ENCODE measurements at regions not wholly inside any gene's neighbourhood (a gene's known extent, or its start where the extent isn't known, plus 50 kb on each side); places are given as distances from the start of the nearest gene placed in this dataset.
"Not testable (repeated sequence)": the region's sequence is repeated elsewhere in the genome, so short reads cannot be mapped to it uniquely, and the experiment has no call there.

DNA sequence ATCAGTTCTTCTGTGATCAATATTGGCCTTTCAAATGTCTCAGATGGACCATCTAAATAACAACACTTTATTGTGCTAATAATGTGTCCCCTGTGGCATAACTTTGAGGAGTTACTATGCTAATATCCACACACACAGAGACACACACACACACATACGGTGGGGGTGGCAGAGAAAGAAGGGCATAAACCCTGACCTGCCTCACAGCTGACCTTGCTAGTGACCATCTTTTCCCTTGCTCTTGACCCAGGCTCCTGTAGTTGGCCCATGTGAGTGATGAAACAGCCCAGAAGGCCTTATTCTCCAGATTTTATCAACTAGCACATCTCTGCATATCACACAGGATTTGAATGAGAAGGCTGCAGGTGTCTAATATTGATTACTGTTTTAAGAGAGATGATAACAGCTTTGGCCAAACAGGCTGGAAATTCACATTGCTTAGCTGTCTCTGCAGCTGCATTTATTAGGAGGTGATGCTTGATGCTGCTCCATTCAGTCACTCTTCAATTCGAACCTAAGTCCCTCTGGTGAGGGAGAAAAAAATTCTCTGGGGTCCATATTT, 176.4 kb downstream of the ACTR3 start:
- DNase-seq = no peak

DNA sequence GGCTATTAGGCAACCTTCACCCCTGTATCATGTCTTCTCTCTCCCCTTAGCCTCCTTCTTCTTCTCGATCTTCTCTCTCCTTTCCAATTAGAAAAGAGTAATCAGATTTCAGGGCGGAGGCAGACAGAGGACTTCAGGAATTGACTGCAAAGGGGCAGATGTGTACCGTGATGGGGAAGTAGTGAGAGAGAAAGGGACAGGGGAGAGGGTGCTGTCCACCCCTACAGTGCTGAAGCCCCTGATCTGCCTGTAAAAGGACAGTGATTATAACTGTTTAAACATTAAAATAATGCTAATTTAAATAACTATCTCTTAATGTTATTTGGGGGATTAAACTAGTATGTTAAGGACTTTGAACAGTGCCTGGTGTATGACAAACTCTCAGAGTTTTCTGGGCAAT, 178.5 kb downstream of the ACTR3 start:
- DNase-seq = no peak

DNA sequence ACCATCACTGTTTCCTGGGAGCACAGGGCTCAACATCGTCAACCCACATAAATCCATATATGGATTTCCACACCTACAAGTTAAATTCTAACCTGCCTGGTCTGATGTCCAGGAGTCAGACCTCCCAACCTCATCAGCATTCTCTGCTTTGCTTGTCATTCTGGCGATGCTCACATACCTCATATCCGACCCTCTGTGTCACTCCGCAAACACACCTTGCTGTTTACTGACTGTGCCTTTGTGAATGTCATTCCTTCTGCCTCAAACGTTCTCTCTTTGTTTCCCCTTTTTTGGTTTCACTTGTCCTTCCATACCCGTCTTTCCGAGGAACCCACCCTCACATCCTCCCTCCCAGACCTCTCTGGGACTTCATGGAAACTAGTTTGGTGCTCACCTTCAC, 187.1 kb downstream of the ACTR3 start:
- no peak for DNase-seq

DNA sequence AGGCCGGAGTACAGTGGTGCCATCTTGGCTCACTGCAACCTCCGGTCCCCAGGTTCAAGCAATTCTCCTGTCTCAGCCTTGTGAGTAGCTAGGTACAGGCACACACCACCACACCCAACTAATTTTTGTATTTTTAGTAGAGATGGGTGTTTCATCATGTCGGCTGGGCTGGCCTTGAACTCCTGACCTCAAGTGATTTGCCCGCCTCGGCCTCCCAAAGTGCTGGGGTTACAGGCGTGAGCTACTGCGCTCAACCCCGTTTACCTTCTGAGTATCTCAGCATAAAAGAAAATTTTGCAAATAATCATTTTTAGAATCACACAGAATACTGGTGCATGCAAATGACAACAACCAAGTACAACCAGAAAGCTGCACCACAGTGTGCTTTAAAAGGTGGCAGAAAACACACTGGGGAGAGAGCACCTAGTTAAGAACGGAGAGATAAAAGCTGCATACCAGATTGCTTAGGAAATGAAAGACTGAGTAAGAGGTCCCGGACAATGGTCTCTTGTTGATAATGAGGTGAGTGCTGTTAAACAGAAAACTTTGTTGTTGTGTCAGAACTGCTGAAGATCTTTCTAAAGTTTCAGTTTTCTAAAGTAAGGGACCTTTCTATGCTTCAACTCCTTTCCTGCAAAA, 189.6 kb downstream of the ACTR3 start:
- no peak for DNase-seq

DNA sequence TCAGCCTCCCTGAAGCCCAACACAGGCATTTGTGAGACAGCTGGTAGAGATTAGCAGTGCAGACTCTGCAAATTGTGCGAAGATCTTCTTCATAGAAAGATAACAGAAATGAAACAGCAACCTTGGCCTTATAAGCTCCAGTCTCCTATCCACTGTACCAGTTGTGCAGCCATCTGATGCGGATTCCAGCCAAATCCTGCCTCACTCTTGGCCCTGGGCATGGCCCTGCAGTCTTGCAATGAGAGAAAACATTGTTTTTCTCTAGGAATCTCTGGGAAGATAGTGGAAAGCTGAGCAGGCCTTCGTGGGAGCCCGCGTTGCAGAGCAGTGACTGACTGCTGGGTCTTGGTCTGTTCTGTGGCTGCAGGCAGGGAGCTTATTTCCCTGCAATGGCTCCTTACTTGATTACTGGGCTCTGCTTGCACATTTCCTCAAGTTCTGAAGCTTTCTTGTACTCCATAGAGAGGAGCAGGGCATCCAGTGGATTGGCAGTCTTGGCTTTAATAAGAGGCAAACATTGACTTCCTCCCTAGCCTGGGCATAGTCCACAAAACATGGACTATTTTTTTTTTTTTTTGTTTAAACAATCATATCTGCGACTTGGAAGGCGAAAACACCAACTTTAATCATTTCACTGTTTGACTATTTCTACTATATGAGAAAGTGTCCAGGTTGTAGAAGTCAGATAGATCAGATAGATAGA, 193.0 kb downstream of the ACTR3 start:
- DNase-seq = no peak

DNA sequence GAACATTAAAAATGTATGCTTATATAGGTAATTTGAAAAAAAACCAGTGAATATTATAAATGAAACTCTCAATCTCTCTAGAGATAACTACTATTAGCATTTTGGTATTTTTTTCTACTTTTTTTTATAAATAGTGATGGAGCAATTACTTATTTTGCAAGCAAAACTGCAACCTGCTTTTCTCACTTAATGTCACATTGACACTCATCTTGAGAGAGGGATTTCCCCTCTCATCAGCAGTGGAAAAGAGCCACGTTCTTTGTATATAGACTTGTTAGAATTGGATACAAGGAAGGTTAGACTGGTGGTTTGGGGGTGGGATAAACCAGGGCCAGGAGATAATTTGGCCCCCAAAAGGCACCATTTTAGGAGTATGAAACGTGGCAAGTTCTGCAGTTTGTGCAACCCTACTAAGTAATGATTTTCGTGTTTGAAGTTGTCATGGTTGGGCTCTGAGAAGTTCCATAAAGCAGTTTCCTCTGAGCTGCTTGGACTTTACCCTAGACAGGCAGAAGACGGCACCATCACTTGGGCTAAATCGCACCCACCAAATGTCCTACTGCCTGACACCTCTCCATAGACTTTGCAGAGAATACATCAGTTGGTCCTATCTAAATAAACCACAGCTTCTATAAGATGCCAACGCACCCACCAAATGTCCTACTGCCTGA, 194.0 kb downstream of the ACTR3 start:
- no peak for DNase-seq

DNA sequence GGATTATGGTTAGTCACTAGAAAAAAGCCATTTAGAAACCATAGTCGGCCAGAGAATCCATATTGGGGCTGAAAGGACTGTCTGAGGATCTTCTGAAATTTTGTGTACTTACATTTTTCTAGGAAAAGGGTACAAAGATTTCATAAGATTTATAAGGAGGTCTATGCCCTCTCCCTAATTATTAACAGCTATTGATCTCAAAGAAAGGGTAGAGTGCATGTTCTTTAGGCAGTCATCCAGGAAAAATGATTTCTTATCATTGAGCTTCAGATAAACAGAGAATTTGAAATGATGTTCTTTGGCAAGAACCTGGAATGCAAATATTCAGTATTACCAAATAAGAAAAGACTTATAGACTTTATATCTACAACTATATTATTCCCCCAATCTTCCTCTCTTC, 195.3 kb downstream of the ACTR3 start:
- no peak for DNase-seq

DNA sequence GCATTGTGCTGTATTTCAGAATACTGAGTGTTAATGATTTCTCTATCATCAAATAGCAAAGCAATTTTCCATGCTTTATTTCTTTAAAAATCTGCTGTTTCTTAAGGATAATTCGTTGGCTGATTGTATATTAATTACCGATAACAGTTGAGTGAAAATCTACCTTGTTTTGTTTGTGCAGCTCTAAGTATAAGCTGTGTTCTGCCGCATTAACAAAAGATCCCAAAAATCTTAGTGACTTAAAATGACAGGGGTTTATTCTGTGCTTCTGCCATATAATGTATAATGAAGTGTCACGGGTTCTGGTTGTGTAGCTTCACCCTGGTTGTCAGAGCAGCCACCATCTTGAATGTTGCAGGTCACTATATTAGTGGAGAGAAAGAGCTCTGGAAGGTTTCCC, 196.1 kb downstream of the ACTR3 start:
- no peak for DNase-seq

DNA sequence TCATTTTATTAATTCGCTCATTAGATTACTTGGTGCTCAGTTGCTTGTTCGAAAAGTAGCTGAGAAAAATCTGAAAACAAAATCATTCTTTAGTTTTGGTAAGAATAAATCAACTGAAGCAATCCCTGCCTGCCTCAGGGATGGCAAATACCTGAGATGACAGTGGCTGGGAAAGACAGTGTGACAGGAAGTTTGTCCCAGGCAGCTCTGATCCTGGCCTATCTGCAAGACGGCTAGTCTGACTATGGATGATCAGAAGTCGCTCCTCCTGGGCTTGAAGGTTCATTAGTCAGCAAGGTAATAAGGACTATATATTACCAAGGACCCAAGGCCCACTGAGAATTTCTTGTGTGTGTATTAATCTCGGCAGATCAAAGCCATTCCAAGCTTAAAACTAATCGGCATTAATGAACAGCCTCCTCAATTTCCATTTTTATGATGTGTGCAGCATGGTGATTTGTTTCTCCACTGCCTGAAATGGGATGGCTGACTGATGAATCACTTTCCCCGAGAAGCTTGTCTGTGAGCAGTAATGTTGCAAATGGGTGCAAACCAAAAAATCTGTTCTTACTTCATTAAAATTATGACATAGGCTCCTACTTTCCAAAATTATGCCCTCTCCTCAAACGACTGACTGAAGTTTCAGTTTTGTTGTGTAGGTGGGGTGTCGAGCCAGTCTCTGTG, 199.9 kb downstream of the ACTR3 start:
- no peak for DNase-seq

DNA sequence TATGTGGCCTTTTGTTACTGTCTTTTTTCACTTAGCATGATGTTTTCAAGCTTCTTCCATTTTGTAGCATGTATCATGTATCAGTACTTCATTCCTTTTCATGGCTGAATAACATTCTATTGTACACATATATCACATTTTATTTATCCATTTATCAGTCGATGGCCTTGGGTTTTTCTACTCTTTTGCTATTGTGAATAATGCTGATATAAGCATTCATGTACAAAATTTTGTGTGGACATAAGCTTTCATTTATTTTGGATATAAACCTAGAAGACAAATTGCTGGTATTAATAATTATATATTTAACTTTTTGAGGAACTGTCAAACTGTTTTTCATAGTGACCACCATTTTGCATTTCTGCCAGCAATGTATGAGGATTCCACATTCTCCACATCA, 201.1 kb downstream of the ACTR3 start:
- no peak for DNase-seq

DNA sequence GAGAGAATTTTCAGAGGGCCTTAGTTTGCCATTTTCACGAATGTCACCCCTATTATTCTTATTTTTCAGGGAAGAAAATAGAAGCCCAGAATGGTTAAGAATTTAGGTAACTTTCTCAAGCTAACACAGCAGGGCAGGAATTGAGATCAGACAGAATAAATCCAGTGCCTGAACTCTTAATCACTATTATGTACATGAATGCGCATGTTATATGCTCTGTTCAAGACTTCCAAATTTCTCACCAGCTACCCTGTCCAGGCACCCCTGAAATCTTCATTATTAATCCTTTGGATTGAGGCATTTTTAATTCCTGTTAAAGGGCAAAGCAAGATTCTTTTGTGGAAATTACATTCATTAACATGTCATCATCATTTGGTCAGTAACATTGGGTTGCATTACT, 218.4 kb downstream of the ACTR3 start:
- no peak for DNase-seq

DNA sequence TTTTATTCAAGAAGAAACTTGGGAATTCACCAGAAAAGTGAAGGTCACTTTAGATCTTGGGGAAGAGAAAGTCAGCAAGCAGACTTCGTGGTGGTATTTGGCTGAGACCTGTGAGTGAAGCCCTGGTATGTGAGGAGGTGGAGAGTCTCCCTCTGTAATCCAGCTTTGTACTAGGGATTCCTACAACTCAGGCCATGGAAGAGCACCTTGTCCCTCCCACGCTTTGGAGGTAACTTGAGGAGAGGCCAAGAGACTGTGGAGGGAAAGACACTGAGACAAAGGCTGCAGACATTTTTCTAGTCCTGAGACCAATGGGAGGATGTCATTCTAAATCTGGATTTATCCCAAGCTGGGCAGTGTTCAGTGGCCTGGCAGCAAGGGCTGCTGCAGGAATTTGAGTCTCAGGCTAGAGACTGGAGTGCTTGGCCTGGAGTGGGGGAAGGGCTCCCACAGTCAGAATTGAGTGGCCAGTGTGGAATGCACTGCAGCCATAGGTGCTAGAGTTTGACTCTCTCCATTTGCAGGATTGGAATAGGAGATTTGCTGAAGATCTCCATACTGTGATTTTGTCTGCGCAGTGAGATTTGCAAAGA, 219.0 kb downstream of the ACTR3 start:
- no peak for DNase-seq

DNA sequence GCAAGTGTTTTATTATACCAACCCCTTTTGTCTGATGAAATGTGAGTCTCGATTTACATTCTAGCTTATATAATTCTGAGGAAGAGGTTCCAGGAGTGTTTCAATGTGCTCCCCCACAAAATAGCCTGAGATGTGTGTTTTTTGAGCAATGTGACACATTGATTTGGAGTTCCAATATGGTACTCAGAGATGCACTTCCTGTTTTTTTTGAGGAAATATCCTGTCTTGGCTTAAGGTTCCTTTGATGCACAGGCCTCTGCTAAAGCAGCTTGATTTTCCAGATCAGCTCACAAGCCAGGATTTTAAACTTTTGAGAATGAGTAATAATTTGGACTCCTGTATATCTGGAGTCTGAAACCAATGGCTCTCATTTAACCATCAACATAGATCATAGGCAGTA, 221.4 kb downstream of the ACTR3 start:
- no peak for DNase-seq

DNA sequence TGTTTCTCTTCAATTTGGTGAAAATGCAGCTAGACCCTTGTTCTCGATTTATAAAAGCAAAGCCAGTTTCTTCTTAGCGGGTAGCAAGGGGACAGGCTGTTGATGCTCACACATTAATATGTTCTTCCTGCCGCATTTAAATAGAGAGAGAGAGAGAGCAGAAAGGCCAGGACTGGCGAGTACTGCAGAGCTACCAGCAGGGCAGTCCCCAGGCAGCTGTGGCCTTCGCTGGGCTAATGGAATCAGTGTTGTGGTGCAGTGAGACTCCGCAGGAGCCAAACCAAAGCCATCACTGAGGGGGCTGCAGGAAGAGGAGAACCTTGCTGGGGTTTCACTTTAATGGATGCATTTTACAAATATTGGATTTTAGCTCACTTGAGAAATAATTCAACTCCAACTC, 223.6 kb downstream of the ACTR3 start:
- no peak for DNase-seq

DNA sequence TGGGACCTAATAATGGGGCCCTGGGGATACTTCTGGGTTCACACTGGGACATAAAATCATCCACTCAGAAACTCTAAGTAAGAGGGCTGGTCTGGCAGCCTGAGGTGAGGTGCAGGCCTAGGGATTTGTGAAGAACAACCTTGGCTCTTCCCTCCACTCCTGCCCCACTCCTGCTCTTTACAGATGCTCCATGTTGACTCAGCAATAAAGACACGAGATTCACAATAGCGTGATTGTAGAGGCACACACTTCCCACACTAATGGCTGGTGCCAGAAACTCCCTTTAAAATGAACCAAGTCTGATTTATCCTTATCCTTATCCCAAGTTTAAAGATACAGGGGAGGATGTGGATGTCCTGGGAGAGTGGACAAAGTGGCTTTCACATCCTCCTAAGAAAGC, 228.2 kb downstream of the ACTR3 start:
- DNase-seq = no peak

DNA sequence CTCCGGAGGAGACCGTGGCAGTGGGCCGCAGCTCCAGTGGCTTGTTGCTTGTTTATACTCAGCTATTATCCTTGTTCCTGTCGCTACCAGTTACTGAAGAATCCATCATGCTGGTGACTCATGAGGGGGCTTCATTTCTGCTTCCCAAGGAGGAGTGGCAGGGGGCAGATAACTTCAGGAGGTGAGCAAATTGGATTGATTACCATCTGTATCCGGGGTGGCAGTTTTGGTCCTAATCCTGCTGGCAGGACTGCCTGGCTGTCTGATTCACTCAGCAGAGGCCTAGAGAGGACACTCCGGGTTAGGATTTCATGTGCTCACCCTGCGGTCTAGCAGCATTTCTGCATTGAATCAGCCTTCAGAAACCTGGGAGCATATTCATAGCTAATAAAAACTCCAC, 230.0 kb downstream of the ACTR3 start:
- no peak for DNase-seq

DNA sequence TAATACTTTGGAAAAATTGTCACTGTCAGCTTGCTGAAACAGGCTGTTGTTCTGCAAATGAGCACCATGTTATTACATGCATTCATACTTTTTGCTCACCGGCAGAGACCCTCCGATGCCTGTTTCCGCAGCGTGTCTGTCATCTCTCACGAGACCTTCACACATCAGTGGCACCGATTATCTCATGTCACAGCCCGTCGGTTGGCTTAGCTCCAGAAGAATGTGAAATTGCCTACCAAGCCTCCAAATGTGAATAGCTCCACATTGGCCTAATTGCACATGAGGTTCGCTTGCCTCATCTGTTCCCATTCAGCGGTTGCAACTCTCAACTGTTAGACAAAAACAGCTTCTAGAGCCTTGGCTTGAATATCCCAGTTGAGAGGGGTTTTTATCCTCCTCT, 233.0 kb downstream of the ACTR3 start:
- DNase-seq = no peak

DNA sequence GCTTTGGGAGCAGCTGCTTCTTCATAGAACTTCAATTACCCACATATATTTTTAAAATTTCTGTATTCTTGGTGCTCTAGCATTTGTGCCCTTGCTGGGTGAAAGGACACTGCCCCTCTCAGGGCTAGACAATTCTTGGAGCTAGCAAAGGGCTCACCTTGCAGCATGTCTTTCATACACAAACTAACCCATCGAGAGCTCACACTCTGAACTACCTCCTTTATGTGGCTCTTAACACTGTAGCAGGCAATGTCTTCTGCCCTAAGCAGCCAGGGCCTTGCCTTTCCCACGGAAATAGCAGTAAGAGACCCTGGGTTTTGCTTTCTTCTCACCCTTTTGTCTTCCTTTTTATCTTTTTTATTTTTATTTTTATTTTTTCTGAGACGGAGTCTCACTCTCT, 234.0 kb downstream of the ACTR3 start:
- no peak for DNase-seq

DNA sequence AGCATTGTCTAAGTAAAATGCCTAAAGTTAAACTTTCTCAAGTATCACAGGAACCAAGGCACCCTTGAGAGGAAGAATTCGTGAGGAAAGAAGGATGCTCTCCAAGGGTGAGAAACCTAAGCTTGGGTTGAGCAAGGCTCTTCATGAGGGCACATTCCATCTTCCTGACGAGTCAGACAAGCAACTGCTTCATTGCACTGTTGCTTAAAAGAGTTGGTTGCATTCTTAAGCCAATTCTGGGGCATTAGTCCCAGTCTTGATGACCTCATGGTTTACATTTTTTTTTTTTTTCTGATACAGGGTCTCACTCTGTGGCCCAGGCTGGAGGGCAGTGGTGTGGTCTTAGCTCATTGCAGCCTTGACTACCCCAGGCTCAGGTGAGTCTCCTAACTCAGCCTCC, 237.5 kb downstream of the ACTR3 start:
- peak; percentile 48 for DNase-seq

DNA sequence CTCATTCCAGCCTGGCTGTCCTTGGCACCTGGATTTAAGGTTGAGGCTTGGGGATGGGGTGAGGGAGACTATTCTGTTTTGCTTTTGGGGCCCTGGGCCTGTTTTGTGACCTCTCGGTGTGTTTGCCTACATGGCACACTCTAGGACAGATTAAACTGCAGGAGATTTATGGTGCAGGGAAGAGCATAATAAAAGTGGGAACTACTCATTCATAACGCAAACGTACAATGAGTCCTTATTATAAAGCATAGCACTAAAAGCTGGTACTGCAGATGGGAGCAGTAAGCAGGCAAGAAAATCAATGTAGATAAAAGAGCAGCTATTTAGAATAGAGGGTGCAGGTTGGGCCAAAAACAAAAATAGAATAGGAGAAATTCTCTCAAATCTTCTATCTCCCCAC, 238.4 kb downstream of the ACTR3 start:
- DNase-seq = no peak

DNA sequence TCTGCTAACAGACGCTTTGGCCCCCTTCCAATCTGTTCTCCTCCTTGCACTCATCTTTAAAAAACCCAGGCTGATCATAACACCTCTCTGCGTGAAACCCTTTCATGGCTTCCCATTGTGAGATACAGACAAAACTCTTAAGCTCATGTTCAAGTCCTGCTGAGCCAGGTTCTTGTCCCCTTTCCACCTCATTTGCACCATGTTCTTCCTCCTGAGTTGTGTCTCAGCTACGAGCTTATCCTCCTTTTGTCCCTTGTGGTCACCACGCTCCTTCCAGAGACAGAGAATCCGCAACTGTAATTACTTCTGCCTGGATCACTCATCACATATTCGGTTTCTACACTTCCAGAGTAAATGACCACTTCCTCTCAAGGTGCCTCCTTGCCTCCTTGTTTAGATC, 238.8 kb downstream of the ACTR3 start:
- DNase-seq = no peak

DNA sequence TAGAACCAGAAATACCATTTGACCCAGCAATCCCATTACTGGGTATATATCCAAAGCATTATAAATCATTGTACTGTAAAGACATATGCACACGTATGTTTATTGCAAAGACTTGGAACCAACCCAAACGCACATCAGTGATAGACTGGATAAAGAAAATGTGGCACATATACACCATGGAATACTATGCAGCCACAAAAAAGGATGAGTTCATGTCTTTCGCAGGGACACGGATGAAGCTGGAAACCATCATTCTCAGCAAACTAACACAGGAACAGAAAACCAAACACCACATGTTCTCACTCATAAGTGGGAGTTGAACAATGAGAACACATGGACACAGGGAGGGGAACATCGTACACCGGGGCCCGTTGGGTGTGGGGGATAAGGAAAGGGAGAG, 242.2 kb downstream of the ACTR3 start:
- DNase-seq = not testable (repeated sequence)

DNA sequence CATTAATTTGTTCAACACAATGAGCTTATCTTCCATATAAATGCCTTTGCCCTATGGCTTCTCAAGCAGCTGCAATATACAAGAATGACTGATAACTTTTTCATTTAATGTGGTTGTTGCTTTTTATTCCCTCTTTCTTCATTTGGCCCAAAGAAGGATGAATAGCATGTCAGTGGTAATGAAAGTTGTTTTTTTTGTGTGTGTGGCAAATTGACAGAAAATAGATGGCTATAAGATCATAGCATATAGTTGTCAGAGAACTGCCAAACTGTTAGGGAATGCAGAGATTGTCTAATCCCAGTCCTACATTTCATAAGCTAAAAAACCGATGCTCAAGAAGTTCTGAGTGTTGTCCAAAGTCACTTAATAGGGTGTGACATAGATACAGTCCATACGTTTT, 244.3 kb downstream of the ACTR3 start:
- no peak for DNase-seq

Data from NCI-H226 (cell line).